ENCODE measurements at regions not wholly inside any gene's neighbourhood (a gene's known extent, or its start where the extent isn't known, plus 50 kb on each side); places are given as distances from the start of the nearest gene placed in this dataset.

GRCh38 chr17:73813201-73813600, 169.0 kb upstream of the SDK2 start:
- no peaks in the 10 kb centered on the region for H4K20me1 ChIP-seq (replicated peaks; ENCODE audit: control insufficient read depth, insufficient read depth, low read length)
- no peak overlapping the region for H2AFZ ChIP-seq (ENCODE audit: low read depth, low read length)
- no peak overlapping the region for H3K4me3 ChIP-seq
- H3K9ac ChIP-seq (ENCODE audit: insufficient read depth in 1 of 2, low read depth in 2 of 2, low read length in 2 of 2) = no peak overlapping the region
- no peaks in the 10 kb centered on the region for H3K79me2 ChIP-seq (ENCODE audit: control insufficient read depth, insufficient read depth, low read length)
- ATAC-seq = no peak
- H3K9me1 ChIP-seq (ENCODE audit: control insufficient read depth, insufficient read depth, low read length) = no peaks in the 10 kb centered on the region
- intact Hi-C loops (cut with micrococcal nuclease) (no loop called here), in situ Hi-C loops (cut with MboI) (no loop called here)
- H3K27ac ChIP-seq (ENCODE audit: extremely low read depth, low read depth, low read length) = no peak overlapping the region
- FAIRE-seq = no peak
- ChIA-PET CTCF (ENCODE audit: low intra/inter-chr PET ratio) (no interaction called here), POLR2A (no interaction called here)
- H3K4me2 ChIP-seq (ENCODE audit: insufficient read depth, low read length) = no peak overlapping the region
- H3K9me3 ChIP-seq (replicated peaks; ENCODE audit: control insufficient read depth, insufficient read depth, low read depth, low read length) = no peaks in the 10 kb centered on the region
- H3K36me3 ChIP-seq (ENCODE audit: control insufficient read depth, insufficient read depth, low read length) = no peaks in the 10 kb centered on the region
- no peaks in the 10 kb centered on the region for H3K4me1 ChIP-seq (replicated peaks in 1 of 2; ENCODE audit: control insufficient read depth in 2 of 2, insufficient read depth in 2 of 2, low read length in 2 of 2)
- TF ChIP-seq MCM7 (IDR thresholded peaks at IDR 0.05) (no peak), CHD4 (IDR thresholded peaks at IDR 0.05; ENCODE audit: insufficient read depth, insufficient replicate concordance, low read depth, low read length, poor library complexity, severe bottlenecking) (no peak), POLR3A (IDR thresholded peaks at IDR 0.05; ENCODE audit: borderline replicate concordance, extremely low read depth, insufficient read depth, insufficient read length) (no peak), HDAC8 (tag; IDR thresholded peaks at IDR 0.05) (no peak), BDP1 (IDR thresholded peaks at IDR 0.05; ENCODE audit: insufficient read depth, insufficient read length) (no peak), CGGBP1 (CRISPR knock-in tag; IDR thresholded peaks at IDR 0.05) (no peak), ZBTB43 (CRISPR knock-in tag; IDR thresholded peaks at IDR 0.05) (no peak), CAMTA2 (CRISPR knock-in tag; conservative IDR thresholded peaks at IDR 0.05) (no peak), RNF219 (CRISPR knock-in tag; IDR thresholded peaks at IDR 0.05) (no peak), POLR2AphosphoS5 (IDR thresholded peaks at IDR 0.05; ENCODE audit: control insufficient read depth, insufficient read depth, low read depth, low read length) (no peak), CBFA2T2 (conservative IDR thresholded peaks at IDR 0.05) (no peak), ZNF586 (CRISPR knock-in tag; conservative IDR thresholded peaks at IDR 0.05) (no peak), MXD1 (CRISPR knock-in tag; IDR thresholded peaks at IDR 0.05; ENCODE audit: borderline replicate concordance, poor library complexity, severe bottlenecking) (no peak), TRIM28 (IDR thresholded peaks at IDR 0.05) (no peak)
- BruUV-seq (replicated peaks) = no TSS peak
- 0% methylated on average over 5 of the region's 5 CpGs for WGBS (ENCODE audit: insufficient coverage, low coverage, missing lambda C conversion rate)
- no peak for DNase-seq (ENCODE audit: extremely low read depth in 1 of 4, low spot score in 3 of 4)
- no peaks in the 10 kb centered on the region for H3K27me3 ChIP-seq (ENCODE audit: control insufficient read depth in 2 of 2, insufficient read depth in 2 of 2, low read length in 2 of 2)
